SK-N-SH treated with all-trans-retinoic acid at 6 μM for 48 hours (cell line): ENCODE measurements at regions not wholly inside any gene's neighbourhood (a gene's known extent, or its start where the extent isn't known, plus 50 kb on each side); places are given as distances from the start of the nearest gene placed in this dataset.
"Not testable (repeated sequence)": the region's sequence is repeated elsewhere in the genome, so short reads cannot be mapped to it uniquely, and the experiment has no call there.

Source experiments
- ZFP30 ChIP-seq: fragments of 450-650 bp; formaldehyde crosslinking; IDR thresholded peaks from 2 replicates; pipeline ENCODE4 v1.5.0; 2022; ENCODE audit warnings: mild to moderate bottlenecking, moderate library complexity
- TF ChIP-seq, protein P1 (sequence below): fragments of 250-450 bp; sonication (Bioruptor Pico); IDR thresholded peaks from 2 replicates; pipeline ENCODE4 v1.8.0; 2020; ENCODE audit warnings: mild to moderate bottlenecking, moderate library complexity, borderline replicate concordance

DNA sequence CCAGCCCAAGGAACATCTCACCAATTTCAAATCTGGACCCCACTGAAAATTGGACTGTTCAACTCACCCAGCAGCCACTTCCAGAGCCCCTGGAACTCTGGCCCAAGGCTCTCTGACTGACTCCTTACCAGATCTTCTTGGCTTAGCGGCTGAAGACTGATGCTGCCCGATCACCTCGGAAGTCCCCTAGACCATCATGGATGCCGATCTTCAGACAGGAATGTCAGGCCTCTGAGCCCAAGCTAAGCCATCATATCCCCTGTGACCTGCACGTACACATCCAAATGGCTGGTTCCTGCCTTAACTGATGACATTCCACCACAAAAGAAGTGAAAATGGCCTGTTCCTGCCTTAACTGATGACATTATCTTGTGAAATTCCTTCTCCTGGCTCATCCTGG, 56.0 kb upstream of the RBM19 start:
- TF ChIP-seq ZFP30 (CRISPR knock-in tag) = not testable (repeated sequence)
- TF ChIP-seq, protein P1, sequence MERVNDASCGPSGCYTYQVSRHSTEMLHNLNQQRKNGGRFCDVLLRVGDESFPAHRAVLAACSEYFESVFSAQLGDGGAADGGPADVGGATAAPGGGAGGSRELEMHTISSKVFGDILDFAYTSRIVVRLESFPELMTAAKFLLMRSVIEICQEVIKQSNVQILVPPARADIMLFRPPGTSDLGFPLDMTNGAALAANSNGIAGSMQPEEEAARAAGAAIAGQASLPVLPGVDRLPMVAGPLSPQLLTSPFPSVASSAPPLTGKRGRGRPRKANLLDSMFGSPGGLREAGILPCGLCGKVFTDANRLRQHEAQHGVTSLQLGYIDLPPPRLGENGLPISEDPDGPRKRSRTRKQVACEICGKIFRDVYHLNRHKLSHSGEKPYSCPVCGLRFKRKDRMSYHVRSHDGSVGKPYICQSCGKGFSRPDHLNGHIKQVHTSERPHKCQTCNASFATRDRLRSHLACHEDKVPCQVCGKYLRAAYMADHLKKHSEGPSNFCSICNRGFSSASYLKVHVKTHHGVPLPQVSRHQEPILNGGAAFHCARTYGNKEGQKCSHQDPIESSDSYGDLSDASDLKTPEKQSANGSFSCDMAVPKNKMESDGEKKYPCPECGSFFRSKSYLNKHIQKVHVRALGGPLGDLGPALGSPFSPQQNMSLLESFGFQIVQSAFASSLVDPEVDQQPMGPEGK (CRISPR knock-in tag) = not testable (repeated sequence)
